RKO (cell line): ENCODE measurements at regions not wholly inside any gene's neighbourhood (a gene's known extent, or its start where the extent isn't known, plus 50 kb on each side); places are given as distances from the start of the nearest gene placed in this dataset.
A peak's percentile ranks its signal among the peaks of the same experiment; 100 is the strongest.

Experiments
- DNase-seq: peaks from one replicate; pipeline ENCODE4 v3.0.0-alpha.2; 2016; ENCODE audit warnings: low spot score

DNA sequence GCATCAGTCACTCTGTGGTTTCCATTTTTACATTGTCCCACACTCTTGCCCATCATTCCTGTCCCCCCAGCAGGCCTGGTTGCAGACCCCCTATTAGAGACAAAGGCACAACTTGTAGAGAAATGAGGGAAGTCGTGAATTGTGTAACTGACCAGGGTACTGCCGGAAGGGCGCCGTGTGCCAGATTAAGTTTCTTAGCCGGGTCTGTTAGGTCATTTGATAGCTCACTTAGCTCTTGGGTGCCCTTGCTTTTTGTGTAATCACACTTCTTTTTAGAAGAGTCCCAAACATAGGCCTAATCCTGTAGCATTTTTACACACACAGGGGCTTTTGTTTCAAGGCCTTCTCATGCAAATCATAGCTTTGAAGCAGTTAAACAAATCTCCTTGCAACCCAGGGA lies 87.2 kb downstream of the CTAGE1 start:
- DNase-seq = no peak

DNA sequence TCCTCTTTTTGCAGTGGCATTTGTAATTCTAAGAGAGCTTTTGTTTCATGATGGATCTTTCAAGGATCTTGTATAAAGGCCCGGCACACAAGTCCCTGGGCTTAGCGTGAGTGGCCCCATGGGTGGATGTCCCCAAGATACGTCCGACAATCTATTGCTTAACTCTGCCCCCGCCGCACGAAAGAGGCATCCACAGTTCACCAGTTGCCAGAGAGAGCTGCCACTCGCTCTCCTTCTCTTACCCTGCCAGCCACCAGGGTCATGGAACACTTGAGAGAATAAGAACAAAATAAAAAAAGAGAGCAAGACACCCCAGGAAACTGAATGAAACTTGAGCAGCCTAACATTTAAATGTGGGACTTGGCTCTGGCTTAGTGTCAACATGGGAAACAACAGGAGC lies 92.3 kb downstream of the CTAGE1 start:
- no peak for DNase-seq

DNA sequence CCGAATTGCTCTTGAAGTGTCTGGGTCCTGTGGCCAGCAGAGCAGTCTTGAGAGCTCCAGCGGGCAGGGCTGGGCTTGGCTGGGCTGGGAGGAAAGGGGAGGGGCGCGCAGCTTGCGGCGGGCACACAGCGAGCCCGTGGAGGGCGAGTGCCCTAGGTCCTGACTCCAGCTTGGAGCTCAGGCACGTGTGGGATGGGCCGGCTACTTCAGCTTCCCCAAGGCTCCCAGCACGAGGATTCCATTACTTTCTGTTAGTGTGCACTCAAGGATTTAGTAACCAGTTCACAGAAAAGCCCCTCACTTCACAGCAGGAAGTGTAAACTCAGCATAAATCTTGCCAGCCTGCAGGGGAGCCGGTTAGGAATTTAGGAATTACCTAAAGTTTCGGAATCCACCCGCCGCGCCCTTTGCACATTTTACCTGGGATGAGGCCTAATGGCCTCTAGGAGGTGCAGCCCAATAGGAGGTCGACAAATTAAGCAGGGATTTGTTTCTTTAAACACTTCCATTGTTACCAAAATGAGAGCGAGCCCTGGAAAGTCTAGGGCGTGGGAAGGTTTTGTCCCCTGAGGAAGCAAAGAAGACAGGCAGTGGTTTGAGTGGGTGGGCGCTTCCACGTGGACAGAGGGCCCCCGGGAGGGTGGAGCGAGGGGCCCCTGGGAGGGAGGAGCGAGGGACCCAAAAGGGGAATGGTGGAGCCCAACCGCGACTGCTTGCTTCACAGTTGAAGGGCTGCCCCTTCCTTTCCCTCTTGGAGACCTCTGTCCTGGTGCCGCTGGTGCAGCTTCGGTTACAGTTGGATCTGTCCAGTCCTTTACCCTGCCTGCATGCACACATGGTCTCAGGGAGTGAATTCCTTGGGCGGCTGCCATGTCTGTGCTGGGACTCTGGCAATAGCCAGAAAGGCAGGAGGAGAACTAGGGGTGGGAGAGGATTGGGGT lies 93.3 kb downstream of the CTAGE1 start:
- no peak for DNase-seq

DNA sequence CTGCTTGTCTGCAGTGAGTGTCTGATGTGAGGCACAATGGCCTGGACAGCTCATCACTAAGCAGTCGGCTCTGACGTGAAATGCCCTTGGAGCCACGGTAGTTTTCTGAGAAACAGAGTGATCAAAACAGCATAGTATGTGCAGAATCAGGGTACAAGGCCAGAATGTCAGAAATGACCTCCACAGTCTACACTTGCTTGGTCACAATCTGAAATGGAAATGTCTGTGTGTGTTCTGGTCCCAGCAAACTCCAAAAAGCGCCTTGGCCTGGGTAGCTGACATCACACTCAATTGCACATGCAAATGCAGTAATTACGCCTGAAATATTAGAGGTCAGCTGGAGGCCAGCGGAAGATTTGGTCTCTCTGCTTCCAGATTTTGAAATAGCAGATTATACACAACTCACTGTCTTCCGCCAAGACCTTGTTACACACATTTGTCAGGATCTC lies 95.4 kb downstream of the CTAGE1 start:
- no peak for DNase-seq

DNA sequence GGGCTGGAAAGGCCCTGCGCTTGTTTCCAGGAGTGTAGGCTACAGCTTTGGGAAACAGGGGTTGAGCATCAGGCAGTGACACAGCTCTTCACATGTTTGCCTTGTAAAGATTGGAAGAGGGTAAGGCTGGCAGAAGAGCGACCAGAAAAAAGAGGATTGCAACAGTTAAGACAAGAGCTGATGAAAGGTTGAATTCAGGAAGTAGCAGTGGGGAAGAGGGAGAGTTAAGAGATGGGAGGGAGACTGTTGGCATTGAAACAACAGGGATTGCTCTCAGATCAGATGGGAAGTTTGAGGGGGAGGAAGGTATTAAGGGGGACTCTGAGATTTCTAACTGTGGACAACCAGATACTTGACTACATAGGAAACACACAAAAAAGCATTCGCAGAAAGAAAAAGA lies 96.9 kb downstream of the CTAGE1 start:
- DNase-seq = no peak

DNA sequence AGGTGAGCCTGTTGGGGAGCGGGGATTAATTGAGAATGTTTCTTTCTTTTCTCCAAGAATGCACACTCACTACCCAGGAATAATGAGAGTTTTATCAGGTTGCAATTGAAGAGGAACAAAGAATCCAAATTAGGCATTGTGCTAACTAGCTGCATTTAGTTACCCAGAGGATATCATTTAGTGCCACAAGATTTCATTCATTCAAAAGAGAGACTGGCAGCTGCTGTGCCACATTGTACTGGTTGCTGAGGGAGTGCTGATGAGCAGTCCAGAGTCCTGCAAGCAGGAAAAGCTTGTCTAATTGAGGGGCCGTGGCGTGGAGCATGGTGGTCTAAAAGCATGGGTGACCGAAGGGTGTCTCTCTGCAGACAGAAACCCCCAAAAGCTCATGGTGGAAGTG lies 97.6 kb downstream of the CTAGE1 start:
- DNase-seq = no peak

DNA sequence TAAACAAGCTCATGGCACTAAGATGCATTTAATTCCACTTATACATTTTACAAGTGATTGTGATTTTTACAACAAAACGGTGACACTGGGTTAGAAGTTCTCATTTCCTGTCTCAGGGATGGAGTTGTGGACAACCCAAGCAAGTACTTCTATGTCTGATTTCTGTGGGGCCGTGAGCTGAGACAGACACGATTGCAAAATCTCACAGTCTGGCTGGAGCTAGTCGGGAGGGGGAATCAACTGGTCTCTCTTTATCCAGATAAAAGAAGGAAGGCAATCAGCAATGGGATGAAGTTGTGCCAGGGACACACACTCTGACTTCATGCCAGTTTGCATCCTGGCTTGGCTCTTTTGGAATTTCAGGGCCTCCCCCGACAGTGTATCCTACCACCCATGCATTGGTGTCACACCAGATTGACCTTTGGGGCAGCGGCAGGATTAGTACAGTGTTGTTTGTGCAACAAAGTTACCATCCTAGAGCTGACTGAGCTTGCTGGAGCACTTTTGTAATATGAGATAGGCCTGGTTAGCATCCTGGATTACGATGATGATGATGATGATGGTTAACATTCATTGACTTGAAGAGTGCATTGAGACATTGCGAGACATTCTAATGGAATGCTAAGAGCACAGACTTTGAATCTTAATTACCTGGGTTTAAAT lies 98.8 kb downstream of the CTAGE1 start:
- no peak for DNase-seq

DNA sequence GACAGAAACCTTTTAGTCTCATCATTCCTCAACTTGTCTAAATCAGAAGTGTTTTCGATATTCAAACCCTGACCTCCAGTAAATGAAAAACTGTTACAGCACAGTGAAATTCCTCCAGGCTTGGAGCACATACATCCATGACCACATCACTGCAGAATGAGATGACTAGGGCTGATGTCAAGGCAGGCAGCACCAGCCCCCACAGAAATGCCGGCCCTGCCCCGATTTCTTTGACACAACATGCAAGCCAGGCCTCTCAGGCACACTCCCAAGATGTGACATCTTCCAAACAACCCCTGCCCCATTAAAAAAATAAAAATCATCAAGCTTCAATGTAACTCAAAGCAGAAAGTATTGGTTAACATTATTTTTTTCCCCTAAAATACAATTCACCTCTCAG lies 103.3 kb downstream of the CTAGE1 start:
- DNase-seq = peak; percentile 26

DNA sequence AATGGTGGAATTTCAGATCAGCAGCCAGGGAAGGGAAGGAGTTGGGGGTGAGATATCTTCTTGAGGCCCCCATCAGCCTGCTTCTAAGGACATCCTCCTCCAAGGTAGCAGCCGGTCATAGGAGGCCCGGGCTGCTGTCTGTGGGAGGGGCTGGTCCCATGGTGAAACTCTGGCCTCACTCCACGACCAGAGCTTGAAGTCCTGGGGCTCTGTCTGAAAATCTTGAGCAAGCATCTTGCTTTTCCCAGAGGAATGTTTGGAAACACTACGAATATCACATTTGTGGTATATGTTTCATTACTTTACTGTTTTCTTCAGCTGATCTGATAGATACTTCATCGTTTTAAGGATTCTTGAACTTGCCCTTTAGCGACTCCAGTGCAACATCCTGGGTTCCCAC lies 103.7 kb downstream of the CTAGE1 start:
- no peak for DNase-seq

DNA sequence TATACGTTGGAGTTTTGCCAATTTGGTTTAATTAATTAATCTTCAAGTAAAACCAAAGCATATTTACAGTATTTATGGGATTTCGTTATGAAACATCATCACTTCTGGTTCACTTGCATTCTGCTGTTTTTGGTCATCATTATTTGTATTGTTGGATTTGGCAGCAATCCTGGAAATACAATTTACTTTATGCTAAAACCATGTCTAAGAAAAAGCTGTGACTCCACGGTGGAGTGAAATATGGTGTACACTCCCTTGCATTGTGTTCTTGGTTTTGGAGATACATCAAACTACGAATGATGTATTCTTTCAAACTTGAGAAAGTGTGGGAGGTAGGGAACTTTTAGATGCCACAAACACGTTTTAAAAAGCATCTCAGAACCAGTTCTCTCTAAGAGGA lies 106.4 kb downstream of the CTAGE1 start:
- no peak for DNase-seq

DNA sequence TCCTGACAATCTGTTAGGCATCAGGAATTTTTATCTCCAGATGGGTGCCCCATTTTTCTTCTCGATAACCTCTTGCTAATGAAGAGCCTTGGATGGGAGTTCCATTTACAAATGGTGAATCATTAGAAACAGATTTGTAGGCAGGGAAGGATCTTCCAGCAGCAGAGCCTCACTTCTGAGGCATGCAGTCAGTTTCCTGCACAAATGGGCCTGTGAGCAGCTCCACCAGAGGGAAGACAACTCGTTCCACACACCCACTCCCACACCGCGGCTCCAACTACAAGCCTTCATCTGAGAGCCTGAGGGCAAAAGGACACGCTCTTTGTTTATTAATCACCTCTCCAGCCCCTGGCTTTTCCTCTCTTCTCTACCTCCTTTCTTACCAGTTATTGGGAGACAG lies 108.5 kb downstream of the CTAGE1 start:
- no peak for DNase-seq

DNA sequence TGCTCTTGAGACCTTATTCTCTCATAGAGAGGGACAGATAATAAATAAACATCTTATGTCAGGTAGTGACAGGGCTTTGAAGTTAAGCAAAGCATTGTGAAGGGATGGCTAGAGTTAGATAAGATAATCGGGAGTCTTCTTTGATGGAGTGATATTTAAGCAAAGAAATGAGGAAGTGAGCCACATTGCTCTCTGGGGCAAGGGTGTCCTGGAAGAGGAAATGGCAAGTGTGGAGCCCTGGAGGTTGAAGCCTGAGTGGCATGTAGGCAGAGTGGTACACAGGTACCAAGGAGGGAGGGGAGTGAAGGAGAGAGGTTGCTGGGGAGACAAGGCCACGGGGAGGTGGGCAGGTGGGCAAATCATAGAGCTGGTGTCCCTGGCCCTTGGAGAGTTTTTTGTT lies 110.2 kb downstream of the CTAGE1 start:
- no peak for DNase-seq

DNA sequence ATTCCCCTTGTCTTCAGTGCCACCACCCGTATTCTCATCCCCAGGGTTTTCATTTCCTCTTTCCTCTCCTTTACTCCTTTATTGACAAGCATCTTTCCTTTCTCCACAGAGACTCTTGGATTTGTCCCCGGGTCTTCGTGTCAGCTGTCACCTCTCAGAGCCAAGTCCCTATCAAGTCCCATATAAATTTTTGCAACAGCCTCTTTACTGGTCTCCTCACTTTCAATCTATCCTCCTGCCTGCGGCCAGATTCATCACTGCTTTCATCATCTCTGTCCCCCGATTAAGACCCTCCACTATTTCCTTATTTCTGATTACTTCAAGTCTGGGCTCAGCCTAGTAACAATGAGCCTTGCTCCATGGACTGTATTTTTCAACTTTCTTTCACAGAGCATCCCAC lies 113.8 kb downstream of the CTAGE1 start:
- no peak for DNase-seq

DNA sequence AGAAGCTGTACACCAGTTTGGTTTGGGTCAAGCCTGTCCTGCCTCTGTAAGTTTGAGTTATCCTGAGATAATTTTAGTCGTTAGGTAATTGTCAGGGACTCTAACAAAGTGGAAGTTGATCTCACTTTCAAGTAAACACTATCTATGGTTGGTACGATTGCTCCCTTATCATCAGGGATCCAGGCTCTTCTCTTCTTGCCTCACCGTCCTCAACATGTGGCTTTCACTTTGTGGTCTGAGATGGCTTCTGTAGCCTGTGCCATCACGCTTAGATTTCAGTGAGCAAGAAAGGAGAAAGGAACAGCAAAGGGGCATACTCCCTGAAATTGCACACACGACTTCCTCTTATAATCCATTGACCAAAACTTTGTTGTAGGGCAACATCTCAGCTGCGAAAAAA lies 115.6 kb downstream of the CTAGE1 start:
- DNase-seq = no peak

DNA sequence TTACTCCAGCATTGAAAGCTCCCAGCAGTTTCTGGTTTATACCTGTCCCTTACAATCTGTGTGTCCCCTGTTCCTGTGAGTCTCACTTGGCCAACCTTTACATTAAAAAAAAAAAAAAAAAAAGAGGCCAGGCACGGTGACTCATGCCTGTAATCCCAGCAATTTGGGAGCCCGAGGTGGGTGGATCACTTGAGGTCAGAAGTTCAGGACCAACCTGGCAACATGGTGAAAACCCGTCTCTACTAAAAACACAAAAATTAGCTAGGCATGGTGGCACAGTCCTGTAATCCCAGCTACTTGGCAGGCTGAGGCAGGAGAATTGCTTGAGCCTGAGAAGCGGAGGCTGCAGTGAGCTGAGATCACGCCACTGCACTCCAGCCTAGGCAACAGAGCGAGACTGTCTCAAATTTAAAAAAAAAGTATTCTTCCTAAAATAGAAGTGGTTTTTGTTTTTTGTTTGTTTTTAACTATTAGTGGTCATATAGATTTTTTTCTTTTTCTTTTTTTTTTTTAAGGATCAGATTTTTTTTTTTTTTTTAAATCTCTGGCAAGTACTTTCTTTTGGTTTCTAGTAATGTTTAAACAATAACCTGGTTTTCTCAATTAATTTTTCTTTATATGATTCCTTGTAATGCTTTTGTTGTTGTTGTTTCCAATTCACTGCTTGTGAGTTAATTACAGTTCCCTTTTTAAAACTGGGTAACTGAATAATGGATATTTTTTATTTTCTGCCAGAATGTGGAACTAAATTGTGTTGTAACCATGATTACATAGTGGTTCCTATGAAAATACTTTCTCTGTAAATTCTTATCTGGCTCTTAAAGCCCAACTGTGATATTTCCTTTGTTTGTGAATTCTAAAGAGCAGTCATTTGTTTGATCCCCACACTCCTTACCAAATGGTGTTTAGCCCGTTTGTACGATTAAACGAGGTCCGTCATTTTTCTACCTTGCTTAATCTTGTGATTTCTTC lies 116.8 kb downstream of the CTAGE1 start:
- DNase-seq = no peak

DNA sequence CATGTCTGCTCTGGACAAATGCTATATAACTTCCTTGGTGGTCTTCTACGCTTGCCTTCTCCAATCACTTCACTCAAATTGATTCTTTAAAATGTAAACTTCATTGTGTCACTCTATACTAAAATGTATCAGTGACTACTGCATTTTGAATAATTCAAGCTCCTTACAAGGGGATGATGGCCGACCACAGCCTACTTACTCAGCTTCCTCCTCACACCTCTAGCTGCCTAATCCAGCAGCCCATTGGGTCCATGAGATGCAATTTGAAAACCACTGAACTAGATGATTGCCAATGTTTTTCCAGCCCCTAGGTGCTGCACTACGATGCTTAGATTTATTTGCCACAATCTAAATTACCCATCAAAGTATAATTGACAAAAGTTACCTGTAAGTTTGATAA lies 120.7 kb downstream of the CTAGE1 start:
- no peak for DNase-seq

DNA sequence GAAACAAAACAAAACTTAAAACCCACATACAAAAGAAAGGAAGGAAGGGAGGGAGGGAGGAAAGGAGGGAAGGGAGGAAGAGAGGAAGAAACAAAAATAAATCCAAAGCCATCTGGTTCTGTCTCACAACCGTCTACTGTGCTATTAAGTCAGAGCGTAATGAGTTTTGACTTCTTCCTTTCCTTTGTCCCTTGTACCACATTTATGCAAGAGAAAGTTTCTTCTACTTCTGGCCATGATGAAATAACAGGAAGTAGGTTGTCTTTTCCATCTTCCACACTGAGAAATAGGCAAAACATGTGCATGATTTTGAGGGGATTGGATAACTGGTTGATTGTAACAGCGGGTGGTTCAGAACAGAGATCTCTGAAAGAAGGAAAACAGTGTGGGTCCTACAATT lies 121.4 kb downstream of the CTAGE1 start:
- DNase-seq = no peak

DNA sequence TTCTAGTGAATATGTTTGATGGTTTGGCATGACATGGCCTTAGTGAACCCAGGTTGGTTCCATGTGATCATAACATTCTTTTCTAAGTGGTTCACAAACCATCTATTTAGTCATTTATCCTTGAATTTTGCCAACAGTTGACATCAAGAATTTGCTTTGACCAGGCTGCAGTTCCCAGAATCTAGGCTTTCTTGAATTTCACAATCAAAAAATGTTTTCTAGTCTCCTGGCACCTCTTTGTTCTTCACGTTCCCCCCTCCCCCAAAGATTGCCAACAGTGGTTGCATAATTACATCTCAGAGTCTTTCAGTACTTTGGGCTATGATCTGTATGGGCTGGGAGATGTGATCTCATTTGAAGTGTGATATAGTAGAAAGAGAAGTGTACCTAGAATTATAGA lies 124.0 kb downstream of the GATA6 start:
- DNase-seq = no peak

DNA sequence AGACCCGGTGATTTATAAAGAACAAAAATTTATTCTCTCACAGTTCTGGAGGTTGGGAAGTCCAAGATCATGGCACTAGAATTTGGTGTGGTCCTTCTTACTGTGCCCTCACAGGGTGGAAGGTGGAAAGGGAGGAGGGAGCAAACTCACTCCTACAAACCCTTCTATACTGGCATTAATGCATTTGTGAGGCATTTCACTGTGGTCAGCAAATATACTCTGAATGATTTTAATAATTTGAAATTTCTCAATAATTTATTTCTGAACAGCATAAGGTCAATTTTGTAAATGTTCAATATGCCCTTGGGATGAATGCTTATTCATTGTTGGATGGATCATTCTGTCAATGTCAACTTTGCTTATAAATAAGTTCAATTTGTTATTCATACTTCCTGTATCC lies 120.6 kb downstream of the GATA6 start:
- no peak for DNase-seq

DNA sequence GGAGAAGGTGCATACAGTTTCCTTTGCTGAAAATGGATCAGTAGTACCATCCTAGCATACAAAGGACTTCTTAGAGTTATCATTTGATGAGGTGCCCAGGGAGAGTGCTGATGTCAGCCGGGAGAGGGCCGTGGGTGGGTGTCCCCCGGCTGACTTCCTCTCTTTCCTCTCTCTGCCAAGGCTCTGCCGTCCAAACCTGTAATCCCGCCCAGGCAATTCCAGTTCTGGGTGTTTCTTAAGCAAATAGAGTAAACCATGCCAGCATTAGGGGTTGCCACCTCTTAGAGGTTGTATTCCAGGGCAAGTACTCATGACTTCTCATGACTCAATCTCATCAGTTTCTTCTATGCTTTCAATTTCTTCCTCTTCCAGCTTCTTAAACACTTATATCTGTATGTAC lies 117.2 kb downstream of the GATA6 start:
- no peak for DNase-seq

DNA sequence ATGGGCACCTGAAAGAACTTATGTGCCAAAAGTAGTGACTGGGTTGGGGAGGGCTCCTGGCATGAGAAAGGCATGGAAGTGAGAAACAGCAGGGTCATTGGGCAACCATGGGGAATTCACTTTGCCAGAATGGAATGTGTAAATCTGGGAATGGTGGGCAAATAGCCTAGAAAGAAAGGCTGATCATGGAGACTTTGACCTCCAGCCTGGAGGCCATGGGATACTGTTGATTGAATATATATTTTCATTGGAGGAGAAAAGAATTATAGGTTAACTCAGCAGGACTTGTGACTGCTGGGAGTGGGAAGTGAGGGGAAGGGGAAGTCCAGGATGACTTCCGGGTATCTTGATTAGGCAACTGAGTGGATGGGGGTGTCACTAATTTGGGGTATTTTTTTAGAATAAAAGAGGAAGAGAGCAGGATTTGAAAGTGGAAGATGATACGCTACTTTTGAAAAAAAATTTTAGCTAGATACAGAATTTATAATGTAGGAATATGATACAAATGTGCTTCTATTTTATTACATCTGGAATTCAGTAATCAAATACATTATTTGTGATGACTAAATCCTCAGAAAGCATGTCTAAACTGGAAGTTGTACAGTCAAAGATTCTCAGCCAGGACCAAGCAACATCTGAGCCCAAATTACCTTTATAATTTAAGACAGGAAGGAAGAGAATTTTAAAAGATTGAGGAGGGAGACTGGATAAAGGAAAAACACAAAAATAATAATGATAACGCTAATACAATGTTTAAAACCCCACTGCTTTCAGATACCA lies 116.2 kb downstream of the GATA6 start:
- DNase-seq = no peak
